ENCODE measurements at regions not wholly inside any gene's neighbourhood (a gene's known extent, or its start where the extent isn't known, plus 50 kb on each side); places are given as distances from the start of the nearest gene placed in this dataset.

DNA sequence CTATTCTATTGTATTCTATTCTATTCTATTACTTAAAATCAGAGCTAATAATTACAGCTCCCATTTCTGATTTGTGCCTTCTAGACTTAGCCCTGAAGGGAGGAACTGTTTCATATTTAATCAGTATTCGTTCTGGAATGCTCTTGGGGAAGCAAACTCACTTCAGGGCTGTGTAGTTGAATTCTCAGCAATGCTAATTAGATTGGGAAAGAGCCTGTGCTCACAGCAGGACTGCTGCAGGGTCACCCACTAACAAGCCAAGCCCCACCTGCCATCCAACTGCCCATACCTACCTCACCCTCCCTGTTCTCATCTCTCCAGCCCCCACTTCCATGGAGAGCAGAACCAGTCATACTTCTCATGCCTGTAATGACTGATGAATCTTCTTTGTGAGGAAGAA lies 464.2 kb downstream of the PTPRU start:
- TF ChIP-seq, protein P1, sequence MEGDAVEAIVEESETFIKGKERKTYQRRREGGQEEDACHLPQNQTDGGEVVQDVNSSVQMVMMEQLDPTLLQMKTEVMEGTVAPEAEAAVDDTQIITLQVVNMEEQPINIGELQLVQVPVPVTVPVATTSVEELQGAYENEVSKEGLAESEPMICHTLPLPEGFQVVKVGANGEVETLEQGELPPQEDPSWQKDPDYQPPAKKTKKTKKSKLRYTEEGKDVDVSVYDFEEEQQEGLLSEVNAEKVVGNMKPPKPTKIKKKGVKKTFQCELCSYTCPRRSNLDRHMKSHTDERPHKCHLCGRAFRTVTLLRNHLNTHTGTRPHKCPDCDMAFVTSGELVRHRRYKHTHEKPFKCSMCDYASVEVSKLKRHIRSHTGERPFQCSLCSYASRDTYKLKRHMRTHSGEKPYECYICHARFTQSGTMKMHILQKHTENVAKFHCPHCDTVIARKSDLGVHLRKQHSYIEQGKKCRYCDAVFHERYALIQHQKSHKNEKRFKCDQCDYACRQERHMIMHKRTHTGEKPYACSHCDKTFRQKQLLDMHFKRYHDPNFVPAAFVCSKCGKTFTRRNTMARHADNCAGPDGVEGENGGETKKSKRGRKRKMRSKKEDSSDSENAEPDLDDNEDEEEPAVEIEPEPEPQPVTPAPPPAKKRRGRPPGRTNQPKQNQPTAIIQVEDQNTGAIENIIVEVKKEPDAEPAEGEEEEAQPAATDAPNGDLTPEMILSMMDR (IDR thresholded peaks at IDR 0.05; ENCODE audit: low read depth, low read length): no peak
- no peaks in the 10 kb centered on the region for H3K9me3 ChIP-seq (ENCODE audit: severe bottlenecking)
- no peak overlapping the region for H3K27ac ChIP-seq
- no peaks in the 10 kb centered on the region for H3K27me3 ChIP-seq (ENCODE audit: insufficient read depth, low read depth, severe bottlenecking)
- H3K4me3 ChIP-seq (ENCODE audit: low read depth, low read length): no peak overlapping the region
- DNase-seq: no peak
- no peaks in the 10 kb centered on the region for H3K36me3 ChIP-seq

DNA sequence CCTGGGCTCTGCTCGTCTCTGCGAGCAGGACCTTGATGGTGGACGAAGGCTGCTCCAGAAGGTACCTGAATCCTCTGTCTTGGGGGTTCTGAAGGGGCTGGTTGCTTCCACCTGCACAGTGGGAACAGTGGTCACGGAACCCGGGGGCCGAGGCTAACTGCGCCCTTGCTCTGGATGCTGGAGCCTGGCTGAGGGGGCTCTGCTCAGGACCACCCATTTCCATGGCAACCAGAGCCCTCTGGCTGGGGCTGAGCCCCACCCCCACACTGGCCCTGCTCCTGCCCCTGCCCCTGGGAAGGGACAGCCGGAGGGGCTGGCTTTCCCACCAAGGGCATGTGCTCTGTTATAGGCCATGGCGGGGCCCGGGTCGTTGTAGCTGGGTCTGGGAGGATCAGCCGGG lies 462.3 kb downstream of the PTPRU start:
- H3K4me3 ChIP-seq (ENCODE audit: low read depth, low read length): no peak overlapping the region
- H3K27me3 ChIP-seq (ENCODE audit: insufficient read depth, low read depth, severe bottlenecking): no peaks in the 10 kb centered on the region
- peak overlapping the region; percentile 53 for H3K27ac ChIP-seq
- TF ChIP-seq, protein P1 (IDR thresholded peaks at IDR 0.05; ENCODE audit: low read depth, low read length): no peak
- no peaks in the 10 kb centered on the region for H3K36me3 ChIP-seq
- H3K9me3 ChIP-seq (ENCODE audit: severe bottlenecking): no peaks in the 10 kb centered on the region
- DNase-seq: no peak

DNA sequence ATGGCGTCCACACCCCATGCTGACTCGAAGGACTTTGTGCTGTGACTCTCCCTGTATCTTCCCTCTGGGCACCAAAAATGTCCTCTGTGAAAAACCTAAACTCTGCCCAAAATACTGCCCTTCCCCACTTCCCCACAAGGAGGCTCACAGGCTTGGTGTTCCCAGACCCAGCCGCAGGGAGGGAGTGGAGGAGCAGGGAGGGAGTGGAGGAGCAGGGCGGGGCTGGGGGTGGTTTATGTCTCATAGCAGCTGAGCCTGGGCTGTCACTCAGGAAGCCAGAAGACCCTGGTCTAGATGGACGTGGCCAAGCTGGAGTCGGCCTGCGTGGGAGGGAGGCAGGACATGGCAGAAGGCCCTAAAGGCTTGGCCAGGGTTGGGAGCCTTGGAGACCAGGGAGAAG lies 461.7 kb downstream of the PTPRU start:
- peak; percentile 93 for DNase-seq

DNA sequence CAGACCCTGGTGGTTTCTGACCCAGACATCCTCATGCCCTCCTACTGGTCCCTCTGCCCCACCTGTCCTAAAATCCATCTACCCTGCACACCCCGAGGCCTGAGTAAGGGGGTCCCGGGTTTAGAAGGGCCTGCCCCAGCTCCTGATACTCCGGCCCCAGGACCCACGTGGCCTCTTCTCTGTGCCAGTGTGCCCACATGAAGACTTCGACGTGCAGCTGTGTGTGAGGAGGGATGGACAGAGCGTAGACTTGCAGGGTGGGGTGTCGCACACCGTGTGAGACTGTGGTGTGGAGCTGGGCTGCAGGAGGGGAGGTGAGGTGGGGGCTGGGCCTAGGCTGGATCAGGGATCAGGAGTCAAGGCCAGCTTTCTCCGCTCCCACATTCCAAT lies 461.1 kb downstream of the PTPRU start:
- no peaks in the 10 kb centered on the region for H3K9me3 ChIP-seq (ENCODE audit: severe bottlenecking)
- DNase-seq: no peak
- TF ChIP-seq, protein P1 (IDR thresholded peaks at IDR 0.05; ENCODE audit: low read depth, low read length): no peak
- no peaks in the 10 kb centered on the region for H3K36me3 ChIP-seq
- no peak overlapping the region for H3K27ac ChIP-seq
- H3K27me3 ChIP-seq (ENCODE audit: insufficient read depth, low read depth, severe bottlenecking): no peaks in the 10 kb centered on the region
- H3K4me3 ChIP-seq (ENCODE audit: low read depth, low read length): no peak overlapping the region

More for the DNA sequence above, 461.7 kb downstream of the PTPRU start:
- Histone ChIP-seq H3K27me3 (ENCODE audit: insufficient read depth, low read depth, severe bottlenecking) (no peaks in the 10 kb centered on the region), H3K9me3 (ENCODE audit: severe bottlenecking) (no peaks in the 10 kb centered on the region), H3K36me3 (no peaks in the 10 kb centered on the region), H3K27ac (peak overlapping the region; percentile 53), H3K4me3 (ENCODE audit: low read depth, low read length) (no peak overlapping the region)
- TF ChIP-seq, protein P1 (IDR thresholded peaks at IDR 0.05; ENCODE audit: low read depth, low read length): peak; percentile 64

DNA sequence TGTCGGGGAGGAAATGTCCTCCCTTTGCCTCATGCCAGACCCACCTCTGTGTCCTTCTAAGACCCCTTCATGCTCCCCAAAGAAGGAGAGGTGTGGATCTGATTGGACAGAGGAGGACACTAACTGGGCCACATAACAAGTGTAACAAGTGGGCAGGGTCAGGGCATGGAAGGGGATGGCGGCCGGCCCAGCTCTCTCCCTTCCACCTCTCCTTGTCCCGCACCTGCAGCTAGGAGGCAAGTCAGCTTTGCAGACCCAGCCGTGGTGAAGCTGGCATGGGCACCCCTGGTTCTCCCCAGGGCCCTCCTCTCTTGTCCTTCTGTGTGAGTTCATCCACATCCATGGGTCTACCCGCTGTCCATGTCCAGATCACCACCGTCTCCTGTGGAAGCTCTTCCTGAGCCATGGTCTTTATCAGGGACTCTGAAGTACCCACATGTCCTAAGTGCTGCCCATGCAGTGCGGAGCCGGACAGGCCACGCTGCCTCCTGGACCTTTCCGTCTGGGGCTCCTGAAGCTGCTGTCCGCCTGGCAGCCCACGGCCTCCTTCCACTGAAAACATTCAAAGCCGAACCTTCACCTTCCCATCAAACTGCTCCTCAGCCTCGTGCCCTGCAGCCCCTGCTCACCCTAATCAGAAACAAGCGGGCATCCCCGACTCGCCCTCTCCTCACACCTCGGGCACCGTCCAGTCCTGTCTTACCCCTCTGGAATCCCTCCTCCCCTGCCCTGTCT lies 460.5 kb downstream of the PTPRU start:
- H3K27ac ChIP-seq: no peak overlapping the region
- H3K9me3 ChIP-seq (ENCODE audit: severe bottlenecking): no peaks in the 10 kb centered on the region
- H3K27me3 ChIP-seq (ENCODE audit: insufficient read depth, low read depth, severe bottlenecking): no peaks in the 10 kb centered on the region
- H3K4me3 ChIP-seq (ENCODE audit: low read depth, low read length): no peak overlapping the region
- DNase-seq: no peak
- TF ChIP-seq, protein P1 (IDR thresholded peaks at IDR 0.05; ENCODE audit: low read depth, low read length): no peak
- H3K36me3 ChIP-seq: no peaks in the 10 kb centered on the region

DNA sequence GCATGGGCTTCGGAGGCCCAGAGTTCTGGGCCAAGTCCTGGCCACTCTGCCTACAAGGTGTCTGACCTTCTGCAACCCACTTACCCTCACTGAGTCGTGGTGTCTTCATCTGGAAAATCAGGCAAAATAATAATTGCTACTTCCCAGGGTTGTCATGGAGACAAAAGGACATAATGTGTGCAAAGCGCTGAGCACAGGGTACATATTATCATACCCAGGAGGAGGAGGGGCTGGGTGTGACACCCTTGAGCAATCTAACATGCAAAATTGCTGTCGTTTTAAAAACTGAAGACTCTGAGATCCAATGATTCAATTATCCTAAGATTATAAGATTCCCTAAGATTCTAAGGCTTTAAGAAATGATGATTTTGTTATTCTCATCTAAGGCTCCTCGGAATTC lies 459.5 kb downstream of the PTPRU start:
- Histone ChIP-seq H3K9me3 (ENCODE audit: severe bottlenecking) (no peaks in the 10 kb centered on the region), H3K27ac (no peak overlapping the region), H3K4me3 (ENCODE audit: low read depth, low read length) (no peak overlapping the region), H3K27me3 (ENCODE audit: insufficient read depth, low read depth, severe bottlenecking) (no peaks in the 10 kb centered on the region), H3K36me3 (no peaks in the 10 kb centered on the region)
- TF ChIP-seq, protein P1 (IDR thresholded peaks at IDR 0.05; ENCODE audit: low read depth, low read length): no peak
- no peak for DNase-seq
